ENCODE measurements at regions not wholly inside any gene's neighbourhood (a gene's known extent, or its start where the extent isn't known, plus 50 kb on each side); places are given as distances from the start of the nearest gene placed in this dataset.

- TF ChIP-seq POLR2AphosphoS5 (IDR thresholded peaks at IDR 0.05; ENCODE audit: low read depth), result no peak
- TF ChIP-seq CTCF (IDR thresholded peaks at IDR 0.05; ENCODE audit: insufficient read depth, low read length), result no peak
Measured at GRCh38 chr11:91791171-91791468, 433.5 kb upstream of the FAT3 start.
